ENCODE measurements at regions not wholly inside any gene's neighbourhood (a gene's known extent, or its start where the extent isn't known, plus 50 kb on each side); places are given as distances from the start of the nearest gene placed in this dataset.

- peaks cover 29 to 53% (median 45%) of the 10 kb centered on the region in 10 experiments; a peak in 19 of 20 replicates for H3K4me1 ChIP-seq
- no peak overlapping the region for H3K27ac ChIP-seq
- H3K27me3 ChIP-seq, result no peaks in the 10 kb centered on the region
- H3K4me3 ChIP-seq, result no peak overlapping the region
- H3K36me3 ChIP-seq, result no peaks in the 10 kb centered on the region
- H3K9ac ChIP-seq, result no peak overlapping the region
- TF ChIP-seq Cebpa-rat (IDR thresholded peaks at IDR 0.05), result no peak
- H3K4me2 ChIP-seq, result peak overlapping the region in 10 of 11 experiments; percentile 5 to 87 (median 36); a peak in 18 of 22 replicates
- H4K20me1 ChIP-seq, result no peaks in the 10 kb centered on the region
- H3K9me3 ChIP-seq (replicated peaks in 1 of 11), result peaks cover 0 to 11% (median 7%) of the 10 kb centered on the region in 11 experiments; a peak in 11 of 22 replicates
Observed at GRCh38 chr4:138671606-138672084, 343.9 kb upstream of the NOCT start.

- no peaks in the 10 kb centered on the region for H3K27me3 ChIP-seq
- peaks cover 0 to 16% (median 10%) of the 10 kb centered on the region in 11 experiments; a peak in 13 of 22 replicates for H3K9me3 ChIP-seq (replicated peaks in 1 of 11)
- H4K20me1 ChIP-seq, result no peaks in the 10 kb centered on the region
- TF ChIP-seq Cebpa-rat (IDR thresholded peaks at IDR 0.05), result no peak
- H3K36me3 ChIP-seq, result no peaks in the 10 kb centered on the region
- no peak overlapping the region for H3K4me3 ChIP-seq
- peaks cover 29 to 53% (median 46%) of the 10 kb centered on the region in 10 experiments; a peak in 19 of 20 replicates for H3K4me1 ChIP-seq
- no peak overlapping the region for H3K9ac ChIP-seq
- no peak overlapping the region for H3K27ac ChIP-seq
- peak overlapping the region in 7 of 11 experiments; percentile 5 to 43 (median 30); a peak in 6 of 22 replicates for H3K4me2 ChIP-seq
Observed at GRCh38 chr4:138671106-138671505, 344.5 kb upstream of the NOCT start.

- H3K27ac ChIP-seq, result no peak overlapping the region
- no peaks in the 10 kb centered on the region for H3K27me3 ChIP-seq
- peaks cover 29 to 53% (median 46%) of the 10 kb centered on the region in 10 experiments; a peak in 19 of 20 replicates for H3K4me1 ChIP-seq
- no peak overlapping the region for H3K4me3 ChIP-seq
- peak overlapping the region in 1 of 11 experiments; percentile 30; a peak in 2 of 22 replicates for H3K4me2 ChIP-seq
- H3K36me3 ChIP-seq, result no peaks in the 10 kb centered on the region
- TF ChIP-seq Cebpa-rat (IDR thresholded peaks at IDR 0.05), result no peak
- H4K20me1 ChIP-seq, result no peaks in the 10 kb centered on the region
- no peak overlapping the region for H3K9ac ChIP-seq
- peaks cover 0 to 18% (median 10%) of the 10 kb centered on the region in 11 experiments; a peak in 13 of 22 replicates for H3K9me3 ChIP-seq (replicated peaks in 1 of 11)
Observed at GRCh38 chr4:138670681-138671080, 344.9 kb upstream of the NOCT start.

GRCh38 chr4:138669479-138670315 is 345.9 kb upstream of the NOCT start:
- Histone ChIP-seq H3K4me2 (peak overlapping the region in 10 of 11 experiments; percentile 8 to 60 (median 52); a peak in 15 of 22 replicates), H3K9me3 (replicated peaks in 1 of 11) (peaks cover 0 to 24% (median 10%) of the 10 kb centered on the region in 11 experiments; a peak in 13 of 22 replicates), H3K36me3 (no peaks in the 10 kb centered on the region), H3K9ac (no peak overlapping the region), H3K4me1 (peaks cover 29 to 53% (median 44%) of the 10 kb centered on the region in 10 experiments; a peak in 19 of 20 replicates), H4K20me1 (no peaks in the 10 kb centered on the region), H3K27ac (peak overlapping the region in 2 of 11 experiments; percentile 41; a peak in 4 of 22 replicates), H3K4me3 (no peak overlapping the region), H3K27me3 (no peaks in the 10 kb centered on the region)
- no peak for TF ChIP-seq Cebpa-rat (IDR thresholded peaks at IDR 0.05)

- Histone ChIP-seq H3K27me3 (no peaks in the 10 kb centered on the region), H3K27ac (peak overlapping the region in 3 of 11 experiments; percentile 12 to 41 (median 41); a peak in 3 of 22 replicates), H3K36me3 (no peaks in the 10 kb centered on the region), H3K4me1 (peaks cover 32 to 63% (median 55%) of the 10 kb centered on the region in 10 experiments), H3K9me3 (replicated peaks in 1 of 11) (peaks cover 0 to 24% (median 10%) of the 10 kb centered on the region in 11 experiments; a peak in 13 of 22 replicates), H4K20me1 (no peaks in the 10 kb centered on the region), H3K4me2 (peak overlapping the region in 10 of 11 experiments; percentile 8 to 60 (median 52); a peak in 15 of 22 replicates), H3K4me3 (no peak overlapping the region), H3K9ac (no peak overlapping the region)
- TF ChIP-seq Cebpa-rat (IDR thresholded peaks at IDR 0.05), result no peak
Observed at GRCh38 chr4:138668309-138668708, 347.3 kb upstream of the NOCT start.

- Histone ChIP-seq H3K4me3 (no peak overlapping the region), H3K9me3 (replicated peaks in 1 of 11) (peaks cover 0 to 24% (median 10%) of the 10 kb centered on the region in 11 experiments; a peak in 13 of 22 replicates), H3K9ac (no peak overlapping the region), H3K4me1 (peaks cover 17 to 52% (median 40%) of the 10 kb centered on the region in 10 experiments), H4K20me1 (no peaks in the 10 kb centered on the region), H3K4me2 (no peak overlapping the region), H3K27ac (0 out of 22 replicates have a peak overlapping the region, but pooled peaks of 1 of the 11 experiments have one; percentile 3), H3K36me3 (no peaks in the 10 kb centered on the region), H3K27me3 (no peaks in the 10 kb centered on the region)
- no peak for TF ChIP-seq Cebpa-rat (IDR thresholded peaks at IDR 0.05)
Observed at GRCh38 chr4:138666366-138666765, 349.2 kb upstream of the NOCT start.

GRCh38 chr4:138665851-138666250 is 349.7 kb upstream of the NOCT start:
- H3K27ac ChIP-seq, result no peak overlapping the region
- H4K20me1 ChIP-seq, result no peaks in the 10 kb centered on the region
- H3K27me3 ChIP-seq, result no peaks in the 10 kb centered on the region
- H3K4me2 ChIP-seq, result no peak overlapping the region
- H3K4me1 ChIP-seq, result peaks cover 16 to 47% (median 40%) of the 10 kb centered on the region in 10 experiments
- H3K9me3 ChIP-seq (replicated peaks in 1 of 11), result peaks cover 0 to 24% (median 10%) of the 10 kb centered on the region in 11 experiments; a peak in 13 of 22 replicates
- TF ChIP-seq Cebpa-rat (IDR thresholded peaks at IDR 0.05), result no peak
- no peak overlapping the region for H3K4me3 ChIP-seq
- H3K36me3 ChIP-seq, result no peaks in the 10 kb centered on the region
- H3K9ac ChIP-seq, result no peak overlapping the region

- H3K36me3 ChIP-seq, result no peaks in the 10 kb centered on the region
- H3K27ac ChIP-seq, result peak overlapping the region in 9 of 11 experiments; percentile 56 to 77 (median 69); a peak in 18 of 22 replicates
- H3K4me3 ChIP-seq, result no peak overlapping the region
- peaks cover 16 to 34% (median 25%) of the 10 kb centered on the region in 10 experiments for H3K4me1 ChIP-seq
- TF ChIP-seq Cebpa-rat (IDR thresholded peaks at IDR 0.05), result peak in 4 of 11 experiments; percentile 24 to 50 (median 26); a peak in 3 of 22 replicates
- peak overlapping the region in 7 of 11 experiments; percentile 15 to 53 (median 41); a peak in 8 of 22 replicates for H3K9ac ChIP-seq
- peak overlapping the region; percentile 35 to 75 (median 58) for H3K4me2 ChIP-seq
- H3K9me3 ChIP-seq (replicated peaks in 1 of 11), result peaks cover 0 to 24% (median 10%) of the 10 kb centered on the region in 11 experiments; a peak in 13 of 22 replicates
- H4K20me1 ChIP-seq, result no peaks in the 10 kb centered on the region
- no peaks in the 10 kb centered on the region for H3K27me3 ChIP-seq
Observed at GRCh38 chr4:138663883-138664282, 351.7 kb upstream of the NOCT start.
